ENCODE measurements at regions not wholly inside any gene's neighbourhood (a gene's known extent, or its start where the extent isn't known, plus 50 kb on each side); places are given as distances from the start of the nearest gene placed in this dataset.

GRCh38 chr1:240693036-240693435 lies 81.1 kb upstream of the GREM2 start:
- no peaks in the 10 kb centered on the region for H3K36me3 ChIP-seq
- H3K4me3 ChIP-seq: no peak overlapping the region
- no peaks in the 10 kb centered on the region for H3K9me3 ChIP-seq
- TF ChIP-seq, protein P1, sequence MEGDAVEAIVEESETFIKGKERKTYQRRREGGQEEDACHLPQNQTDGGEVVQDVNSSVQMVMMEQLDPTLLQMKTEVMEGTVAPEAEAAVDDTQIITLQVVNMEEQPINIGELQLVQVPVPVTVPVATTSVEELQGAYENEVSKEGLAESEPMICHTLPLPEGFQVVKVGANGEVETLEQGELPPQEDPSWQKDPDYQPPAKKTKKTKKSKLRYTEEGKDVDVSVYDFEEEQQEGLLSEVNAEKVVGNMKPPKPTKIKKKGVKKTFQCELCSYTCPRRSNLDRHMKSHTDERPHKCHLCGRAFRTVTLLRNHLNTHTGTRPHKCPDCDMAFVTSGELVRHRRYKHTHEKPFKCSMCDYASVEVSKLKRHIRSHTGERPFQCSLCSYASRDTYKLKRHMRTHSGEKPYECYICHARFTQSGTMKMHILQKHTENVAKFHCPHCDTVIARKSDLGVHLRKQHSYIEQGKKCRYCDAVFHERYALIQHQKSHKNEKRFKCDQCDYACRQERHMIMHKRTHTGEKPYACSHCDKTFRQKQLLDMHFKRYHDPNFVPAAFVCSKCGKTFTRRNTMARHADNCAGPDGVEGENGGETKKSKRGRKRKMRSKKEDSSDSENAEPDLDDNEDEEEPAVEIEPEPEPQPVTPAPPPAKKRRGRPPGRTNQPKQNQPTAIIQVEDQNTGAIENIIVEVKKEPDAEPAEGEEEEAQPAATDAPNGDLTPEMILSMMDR (IDR thresholded peaks at IDR 0.05): no peak
- ATAC-seq (no peak), DNase-seq (no peak)
- intact Hi-C loops (cut with DNase I): loop anchor here in 6 of 10 donors (5.0 to 10.0 kb wide), 3 partner anchors 498 to 668 kb away; no protein-coding TSS in a partner anchor
- peaks cover 0 to 10% (median 0%) of the 10 kb centered on the region in 7 donors for H3K27me3 ChIP-seq
- no peaks in the 10 kb centered on the region for H3K4me1 ChIP-seq
- H3K27ac ChIP-seq: no peak overlapping the region

- TF ChIP-seq, protein P1 (IDR thresholded peaks at IDR 0.05): peak in 7 of 9 donors; percentile 35 to 59 (median 42)
- Histone ChIP-seq H3K27me3 (peaks cover 0 to 10% (median 0%) of the 10 kb centered on the region in 7 donors), H3K36me3 (no peaks in the 10 kb centered on the region), H3K4me3 (no peak overlapping the region), H3K4me1 (no peaks in the 10 kb centered on the region), H3K9me3 (no peaks in the 10 kb centered on the region), H3K27ac (no peak overlapping the region)
- intact Hi-C loops (cut with DNase I): loop anchor here in 6 of 10 donors (5.0 to 10.0 kb wide), 3 partner anchors 497 to 667 kb away; no protein-coding TSS in a partner anchor
- peak in 1 of 2 donors; percentile 4 for DNase-seq
- ATAC-seq: peak in 1 of 8 donors; percentile 58
- 56 to 57% methylated on average over 12 of the region's 12 CpGs for WGBS, 2 donors
Observed at GRCh38 chr1:240691909-240692705, 80.2 kb upstream of the GREM2 start.

DNA sequence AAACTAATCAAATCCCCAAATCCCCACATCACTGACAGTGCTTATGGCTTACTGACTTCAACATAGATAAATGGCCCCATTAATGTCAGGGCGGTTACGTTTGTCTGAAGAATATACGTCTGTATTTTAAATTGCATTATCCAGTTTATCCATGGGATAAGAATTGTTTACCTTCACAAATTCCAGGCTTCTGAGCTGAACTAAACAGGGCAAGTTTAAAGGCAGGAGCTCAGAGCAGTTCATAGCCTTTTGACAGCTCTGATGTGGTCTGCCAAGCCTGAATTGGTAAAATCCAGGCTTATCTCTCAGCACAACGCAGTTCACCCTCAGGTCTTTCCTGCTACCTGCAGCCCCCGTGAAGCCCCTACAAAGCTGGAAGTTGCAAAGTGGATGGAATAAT lies 79.5 kb upstream of the GREM2 start:
- DNase-seq (no peak), ATAC-seq (no peak)
- H3K27ac ChIP-seq: no peak overlapping the region
- H3K36me3 ChIP-seq: no peaks in the 10 kb centered on the region
- H3K4me1 ChIP-seq: no peaks in the 10 kb centered on the region
- H3K27me3 ChIP-seq: peaks cover 0 to 10% (median 0%) of the 10 kb centered on the region in 7 donors
- intact Hi-C loops (cut with DNase I): loop anchor here in 6 of 10 donors (5.0 to 10.0 kb wide), 3 partner anchors 497 to 667 kb away; no protein-coding TSS in a partner anchor
- no peak overlapping the region for H3K4me3 ChIP-seq
- TF ChIP-seq, protein P1 (IDR thresholded peaks at IDR 0.05): no peak
- 57 to 66% methylated on average over 5 of the region's 5 CpGs for WGBS, 2 donors
- no peaks in the 10 kb centered on the region for H3K9me3 ChIP-seq

DNA sequence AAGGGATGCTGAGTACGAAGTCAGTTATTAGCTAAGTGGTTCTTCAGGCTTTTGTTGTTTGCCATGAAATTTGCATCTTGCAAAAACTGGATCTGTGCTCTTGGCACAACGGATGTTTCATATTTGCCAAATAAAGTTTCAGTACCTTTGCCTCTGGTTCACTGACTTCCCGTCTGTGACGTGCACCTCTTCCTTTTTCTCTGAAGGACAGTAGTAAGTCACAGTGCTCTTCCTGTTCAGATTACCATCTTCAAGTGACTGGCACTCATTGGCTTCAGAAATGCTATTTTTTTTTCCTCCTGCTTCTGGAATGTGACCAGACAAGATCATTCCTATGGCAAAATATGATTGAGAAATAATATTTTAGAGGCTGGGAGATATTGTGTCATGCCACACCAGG lies 75.9 kb upstream of the GREM2 start:
- ATAC-seq (no peak), DNase-seq (no peak)
- peaks cover 0 to 10% (median 0%) of the 10 kb centered on the region in 7 donors for H3K27me3 ChIP-seq
- no peaks in the 10 kb centered on the region for H3K36me3 ChIP-seq
- WGBS, 2 donors: 54 to 60% methylated on average over 4 of the region's 4 CpGs
- H3K27ac ChIP-seq: no peak overlapping the region
- H3K4me1 ChIP-seq: no peaks in the 10 kb centered on the region
- H3K9me3 ChIP-seq: no peaks in the 10 kb centered on the region
- TF ChIP-seq, protein P1 (IDR thresholded peaks at IDR 0.05): no peak
- intact Hi-C loops (cut with DNase I): no loop called here
- no peak overlapping the region for H3K4me3 ChIP-seq
